ENCODE measurements at regions not wholly inside any gene's neighbourhood (a gene's known extent, or its start where the extent isn't known, plus 50 kb on each side); places are given as distances from the start of the nearest gene placed in this dataset.

DNA sequence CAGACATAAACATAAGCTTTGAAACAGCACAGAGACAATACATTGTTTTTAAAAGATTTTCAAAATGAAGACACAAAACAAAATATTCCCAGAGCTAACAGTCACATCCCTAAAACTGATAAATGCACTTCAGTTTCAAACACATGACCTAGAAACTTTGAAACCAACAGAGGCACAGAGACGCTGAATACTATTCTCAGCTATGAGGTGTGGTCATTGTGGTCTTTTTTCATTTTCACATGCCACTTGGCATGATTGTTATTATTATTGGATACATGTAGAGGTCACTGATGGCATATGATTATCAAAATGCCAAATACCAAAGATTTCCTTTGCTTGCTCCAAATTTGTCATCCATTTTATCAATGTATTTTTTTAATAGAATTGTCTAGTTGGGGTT is 306.9 kb downstream of the QKI start:
- no peak overlapping the region for H4K5ac ChIP-seq (ENCODE audit: insufficient read length, low read depth, low read length)
- no peak overlapping the region for H2BK12ac ChIP-seq (ENCODE audit: insufficient read length, low read depth, low read length)
- H3K4me1 ChIP-seq (ENCODE audit: insufficient read depth, low read length): no peaks in the 10 kb centered on the region
- H3K4ac ChIP-seq (ENCODE audit: low read depth, low read length): no peak overlapping the region
- no peak overlapping the region for H3K18ac ChIP-seq (ENCODE audit: insufficient read length, low read depth, low read length)
- no peaks in the 10 kb centered on the region for H3K27me3 Mint-ChIP-seq (ENCODE audit: low read depth)
- no peak overlapping the region for H2AK5ac ChIP-seq (ENCODE audit: insufficient read length, low read length)
- H3K79me1 ChIP-seq (ENCODE audit: insufficient read depth, low read depth, low read length, poor library complexity, severe bottlenecking): no peaks in the 10 kb centered on the region
- no peak overlapping the region for H3K4me3 Mint-ChIP-seq
- H3K9me3 Mint-ChIP-seq: no peaks in the 10 kb centered on the region
- H3K27me3 ChIP-seq (ENCODE audit: insufficient read depth, low read length): no peaks in the 10 kb centered on the region
- no CpG with 5 or more reads among the region's 1 CpG for WGBS (ENCODE audit: extremely low coverage, insufficient read length, low lambda C conversion rate)
- H3T11ph ChIP-seq (ENCODE audit: low read length): no peak overlapping the region
- H4K20me1 ChIP-seq (ENCODE audit: control insufficient read depth, insufficient read depth, insufficient read length): no peaks in the 10 kb centered on the region
- H3K23ac ChIP-seq (ENCODE audit: insufficient read length, low read depth, low read length): no peak overlapping the region
- H3K9ac ChIP-seq (ENCODE audit: extremely low read depth, insufficient read length, low read length): no peak overlapping the region
- H3K27ac Mint-ChIP-seq: no peak overlapping the region
- no peak overlapping the region for H2BK15ac ChIP-seq (ENCODE audit: low read depth, low read length)
- no peaks in the 10 kb centered on the region for H3K79me2 ChIP-seq (ENCODE audit: insufficient read depth, low read length)
- no peaks in the 10 kb centered on the region for H3K23me2 ChIP-seq (ENCODE audit: insufficient read length, low read depth, low read length, poor library complexity, severe bottlenecking)
- H3K56ac ChIP-seq (ENCODE audit: insufficient read length, low read depth, low read length): no peak overlapping the region
- no peak overlapping the region for H4K91ac ChIP-seq (ENCODE audit: insufficient read length, low read depth, low read length)
- H3K4me1 Mint-ChIP-seq: peaks cover 0 to 9% of the 10 kb centered on the region in 2 experiments; a peak in 1 of 4 replicates
- H2BK5ac ChIP-seq (ENCODE audit: insufficient read length, low read length): no peak overlapping the region
- no peak overlapping the region for H3K27ac ChIP-seq (ENCODE audit: insufficient read length, low read depth, low read length)
- H3K36me3 Mint-ChIP-seq (ENCODE audit: insufficient read depth in 1 of 3, low read depth in 3 of 3): no peaks in the 10 kb centered on the region
- TF ChIP-seq, protein P1, sequence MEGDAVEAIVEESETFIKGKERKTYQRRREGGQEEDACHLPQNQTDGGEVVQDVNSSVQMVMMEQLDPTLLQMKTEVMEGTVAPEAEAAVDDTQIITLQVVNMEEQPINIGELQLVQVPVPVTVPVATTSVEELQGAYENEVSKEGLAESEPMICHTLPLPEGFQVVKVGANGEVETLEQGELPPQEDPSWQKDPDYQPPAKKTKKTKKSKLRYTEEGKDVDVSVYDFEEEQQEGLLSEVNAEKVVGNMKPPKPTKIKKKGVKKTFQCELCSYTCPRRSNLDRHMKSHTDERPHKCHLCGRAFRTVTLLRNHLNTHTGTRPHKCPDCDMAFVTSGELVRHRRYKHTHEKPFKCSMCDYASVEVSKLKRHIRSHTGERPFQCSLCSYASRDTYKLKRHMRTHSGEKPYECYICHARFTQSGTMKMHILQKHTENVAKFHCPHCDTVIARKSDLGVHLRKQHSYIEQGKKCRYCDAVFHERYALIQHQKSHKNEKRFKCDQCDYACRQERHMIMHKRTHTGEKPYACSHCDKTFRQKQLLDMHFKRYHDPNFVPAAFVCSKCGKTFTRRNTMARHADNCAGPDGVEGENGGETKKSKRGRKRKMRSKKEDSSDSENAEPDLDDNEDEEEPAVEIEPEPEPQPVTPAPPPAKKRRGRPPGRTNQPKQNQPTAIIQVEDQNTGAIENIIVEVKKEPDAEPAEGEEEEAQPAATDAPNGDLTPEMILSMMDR (conservative IDR thresholded peaks at IDR 0.05): no peak
- H4K8ac ChIP-seq (replicated peaks; ENCODE audit: insufficient read length, low read depth, low read length): no peak overlapping the region
- no peak overlapping the region for H3K14ac ChIP-seq (ENCODE audit: insufficient read depth, low read length)
- no peak overlapping the region for H2BK120ac ChIP-seq (ENCODE audit: low read depth, low read length, poor library complexity, severe bottlenecking)
- H3K9me3 ChIP-seq (ENCODE audit: control insufficient read depth, low read depth, low read length): no peaks in the 10 kb centered on the region
- no peak overlapping the region for H3K4me2 ChIP-seq (ENCODE audit: insufficient read depth, insufficient read length, low read length)
- H2AFZ ChIP-seq (ENCODE audit: low read length): no peak overlapping the region
- H2BK20ac ChIP-seq (ENCODE audit: low read depth, low read length, poor library complexity, severe bottlenecking): no peak overlapping the region
- DNase-seq: no peak

Measured in H9 (cell line).